SKM-1 treated with dmso at 0.1 percent for 144 hours (cell line): ENCODE measurements at regions not wholly inside any gene's neighbourhood (a gene's known extent, or its start where the extent isn't known, plus 50 kb on each side); places are given as distances from the start of the nearest gene placed in this dataset.

Experiments used
- DNase-seq: peaks from one replicate; lab custom pipeline; 2025; ENCODE audit not compliant: unreplicated experiment; lab: John Stamatoyannopoulos, UW

DNA sequence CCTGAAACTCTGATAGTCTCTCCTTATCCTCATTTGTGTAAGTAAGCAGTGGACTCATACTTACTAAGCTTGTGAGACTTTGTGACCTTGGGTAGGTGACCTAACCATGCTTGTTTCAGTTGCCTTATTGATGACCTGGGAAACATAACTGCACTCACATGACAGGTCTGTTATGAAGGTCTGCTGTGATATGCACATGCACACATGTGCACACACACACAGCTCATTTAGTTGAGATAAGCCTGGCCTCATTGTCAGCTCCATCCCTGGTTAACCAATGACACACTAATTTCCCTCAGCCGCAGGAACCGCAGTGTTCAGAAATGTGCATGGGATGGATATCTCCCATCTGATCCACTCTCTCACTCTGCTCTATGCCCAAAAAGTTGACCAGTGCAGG is 177.2 kb downstream of the GPAM start:
- DNase-seq, result no peak

GRCh38 chr10:112006831-112007230 is 176.7 kb downstream of the GPAM start:
- no peak for DNase-seq

GRCh38 chr10:112022196-112022595 is 161.4 kb downstream of the GPAM start:
- no peak for DNase-seq

GRCh38 chr10:112024079-112024478 is 159.5 kb downstream of the GPAM start:
- DNase-seq, result no peak

DNA sequence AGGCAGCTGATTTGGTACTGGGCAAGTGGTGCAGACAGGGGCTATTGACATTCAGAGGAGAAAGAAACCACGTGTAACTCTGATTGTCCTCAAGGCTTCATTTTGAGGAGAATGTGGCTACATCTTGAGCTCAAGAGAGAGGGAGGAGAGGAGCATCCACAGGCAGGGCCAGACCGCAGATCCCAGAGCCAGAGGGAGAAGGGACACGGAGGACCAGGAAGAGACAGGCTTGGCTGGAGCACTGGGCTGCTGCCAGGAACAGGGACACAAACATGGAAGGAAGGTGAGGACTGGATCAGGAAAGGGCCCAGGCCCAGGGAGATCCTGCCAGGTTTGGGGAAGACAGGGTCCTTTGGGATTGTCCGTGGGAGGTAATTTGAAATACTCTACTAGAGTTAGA is 158.3 kb downstream of the GPAM start:
- DNase-seq, result no peak

GRCh38 chr10:112026438-112026837 is 157.1 kb downstream of the GPAM start:
- no peak for DNase-seq

- DNase-seq, result no peak
Measured at GRCh38 chr10:112027731-112028280, 155.8 kb downstream of the GPAM start.

DNA sequence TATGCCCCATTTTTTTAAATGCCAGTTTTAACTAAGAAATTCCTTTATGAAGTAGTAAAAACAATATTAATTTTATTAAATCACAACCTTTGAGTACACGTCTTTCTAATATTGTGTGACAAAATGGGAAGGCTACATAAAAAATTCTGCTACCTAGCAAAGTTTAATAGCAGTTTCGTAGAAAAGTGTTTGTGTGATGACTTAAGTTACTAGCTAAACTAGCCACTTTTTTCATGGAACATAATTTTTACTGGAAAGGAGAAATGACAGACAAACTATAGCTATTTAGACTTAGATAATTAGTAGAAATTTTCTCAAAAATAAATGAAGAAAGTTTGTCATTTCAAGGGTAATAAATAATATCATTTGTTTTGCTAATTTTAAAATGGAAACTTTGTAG is 153.1 kb downstream of the GPAM start:
- no peak for DNase-seq

GRCh38 chr10:112039823-112040222 is 143.7 kb downstream of the GPAM start:
- no peak for DNase-seq

DNA sequence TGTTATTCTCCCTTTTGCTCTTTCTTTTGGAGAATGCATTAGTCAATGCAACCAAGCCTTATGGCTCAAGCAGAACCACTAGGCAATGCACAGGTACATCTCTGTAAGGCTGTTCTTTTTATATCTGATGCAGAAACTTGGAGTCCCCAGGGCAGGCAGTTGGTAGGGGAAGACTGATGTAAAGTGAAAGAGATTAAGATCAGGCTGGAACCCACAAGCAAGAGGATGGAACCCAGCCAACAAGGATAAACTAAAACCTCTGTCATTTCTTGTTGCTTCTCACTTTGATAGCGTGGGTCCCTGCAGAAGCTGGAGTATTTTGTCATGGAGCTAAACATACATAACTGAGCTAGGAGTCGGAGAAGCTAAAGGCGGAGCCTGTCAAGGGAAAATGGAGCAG is 142.9 kb downstream of the GPAM start:
- no peak for DNase-seq

GRCh38 chr10:112045938-112046337 is 137.6 kb downstream of the GPAM start:
- DNase-seq, result no peak

DNA sequence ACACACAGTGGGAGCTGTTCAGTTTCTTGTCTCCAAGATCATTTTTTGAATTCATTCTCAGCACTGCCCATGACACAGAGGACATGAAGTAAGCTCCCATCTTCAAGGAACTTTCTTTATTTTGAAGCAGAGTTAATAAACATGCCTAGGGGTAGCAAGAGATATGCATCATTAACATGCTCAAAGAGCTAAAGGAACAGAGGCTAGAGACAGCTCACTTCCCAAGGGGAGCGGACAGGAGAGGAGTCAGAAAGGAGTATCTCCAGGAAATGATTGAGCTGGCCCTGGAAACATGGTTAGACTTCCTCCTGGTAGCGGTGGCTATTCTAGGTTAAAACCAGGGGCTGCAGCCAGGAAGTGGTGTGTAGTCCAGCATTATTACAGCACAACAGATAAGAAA is 135.9 kb downstream of the GPAM start:
- DNase-seq, result no peak

GRCh38 chr10:112052166-112052565 is 131.4 kb downstream of the GPAM start:
- DNase-seq, result no peak

DNA sequence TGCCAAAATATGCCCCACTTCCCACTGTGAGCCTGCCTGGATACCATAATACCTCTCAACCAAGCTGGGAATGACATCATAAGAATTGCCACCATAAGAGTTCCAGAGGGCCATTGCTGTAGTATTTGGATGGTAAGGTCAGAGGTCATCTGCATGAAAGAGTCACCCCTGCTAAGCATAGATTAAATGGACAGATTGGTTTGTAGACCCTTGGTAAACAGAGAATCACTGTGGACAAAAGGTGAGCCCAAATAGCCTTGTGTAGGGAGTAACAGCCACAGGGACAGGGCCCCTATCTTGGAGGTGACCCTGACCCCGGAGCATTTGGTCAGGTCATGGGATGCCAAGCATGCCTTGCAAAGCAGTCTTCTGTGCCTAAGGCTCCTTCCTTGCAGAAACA is 129.7 kb downstream of the GPAM start:
- DNase-seq, result no peak

- no peak for DNase-seq
Measured at GRCh38 chr10:112054516-112054915, 129.0 kb downstream of the GPAM start.

DNA sequence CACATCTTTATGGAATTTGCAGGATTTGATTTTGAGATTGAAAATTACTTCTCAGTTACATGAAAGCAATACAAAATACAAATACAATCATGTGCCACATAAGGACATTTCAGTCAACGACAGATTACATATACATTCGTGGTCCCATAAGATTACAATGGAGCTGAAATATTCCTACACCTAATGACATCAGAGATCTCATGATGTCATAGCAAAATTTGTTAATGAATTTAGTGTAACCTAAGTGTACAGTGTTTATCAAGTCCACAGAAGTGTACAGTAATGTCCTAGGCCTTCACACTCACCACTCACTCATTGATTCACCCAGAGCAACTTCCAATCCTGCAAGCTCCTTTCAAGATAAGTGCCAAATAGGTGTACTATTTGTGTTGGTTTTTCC is 126.5 kb downstream of the GPAM start:
- no peak for DNase-seq

- no peak for DNase-seq
Measured at GRCh38 chr10:112059220-112059619, 124.3 kb downstream of the GPAM start.

DNA sequence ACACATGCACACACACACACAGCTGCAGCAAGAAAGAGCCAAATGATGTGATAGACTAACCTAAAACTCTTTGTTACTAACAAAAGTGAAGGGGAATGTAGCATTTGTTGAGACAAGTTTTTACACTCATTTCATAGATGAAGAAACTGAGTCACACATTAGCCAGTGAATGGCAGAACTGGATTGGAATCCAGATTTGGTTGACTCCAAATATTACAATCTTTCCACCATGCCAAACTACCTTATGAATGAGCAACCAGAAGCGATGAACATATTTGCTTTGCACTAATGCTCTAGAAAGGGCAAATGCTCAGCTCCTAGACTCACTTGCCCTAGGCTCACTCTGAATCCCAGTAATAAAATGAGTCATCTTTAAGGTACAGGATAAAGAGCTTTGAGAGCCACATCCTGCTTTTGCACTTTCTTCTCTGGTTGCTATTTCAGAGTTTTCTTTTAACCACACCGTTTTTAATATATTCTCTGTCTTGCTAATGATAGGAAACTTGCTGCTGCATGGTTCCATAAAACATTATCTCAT is 111.9 kb downstream of the GPAM start:
- DNase-seq, result no peak

DNA sequence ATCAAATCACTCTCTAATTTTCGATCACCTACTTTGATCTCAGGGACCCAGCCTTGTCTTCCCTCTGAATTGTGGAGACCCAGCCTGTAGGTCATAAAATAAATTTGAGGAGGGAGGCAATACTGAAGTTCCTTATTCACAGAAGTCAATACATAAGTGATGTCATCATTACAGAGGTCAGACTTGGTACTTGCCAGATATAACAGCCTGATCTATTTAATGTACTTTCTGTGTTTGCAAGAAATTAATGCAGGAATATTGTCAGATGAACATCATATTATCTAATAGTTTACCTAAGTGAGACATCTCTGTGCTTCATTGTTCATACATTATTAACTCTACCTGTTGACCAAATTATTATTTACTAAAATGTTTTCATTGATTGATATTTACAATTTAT is 105.6 kb downstream of the GPAM start:
- DNase-seq, result no peak

- no peak for DNase-seq
Measured at GRCh38 chr10:112080231-112080630, 103.3 kb downstream of the GPAM start.

DNA sequence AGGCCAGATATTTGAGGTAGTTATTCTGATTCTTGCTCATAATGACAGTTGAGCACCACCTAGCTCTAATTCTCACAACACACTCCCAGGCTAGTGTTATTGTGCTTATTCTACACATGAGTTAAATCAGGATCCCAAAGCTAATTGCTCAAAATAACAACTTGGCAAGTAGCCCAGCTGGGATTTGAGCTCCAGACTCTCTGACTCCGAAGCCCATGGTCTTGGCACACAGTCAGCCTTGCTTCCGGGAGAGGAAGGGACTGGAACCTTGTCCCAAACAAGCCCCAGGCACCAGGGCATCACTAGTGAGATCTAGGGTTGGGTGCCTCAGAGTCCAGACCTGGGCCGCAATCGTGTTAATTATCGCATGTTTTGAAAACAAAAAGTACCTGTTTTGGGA is 101.4 kb downstream of the GPAM start:
- no peak for DNase-seq

DNA sequence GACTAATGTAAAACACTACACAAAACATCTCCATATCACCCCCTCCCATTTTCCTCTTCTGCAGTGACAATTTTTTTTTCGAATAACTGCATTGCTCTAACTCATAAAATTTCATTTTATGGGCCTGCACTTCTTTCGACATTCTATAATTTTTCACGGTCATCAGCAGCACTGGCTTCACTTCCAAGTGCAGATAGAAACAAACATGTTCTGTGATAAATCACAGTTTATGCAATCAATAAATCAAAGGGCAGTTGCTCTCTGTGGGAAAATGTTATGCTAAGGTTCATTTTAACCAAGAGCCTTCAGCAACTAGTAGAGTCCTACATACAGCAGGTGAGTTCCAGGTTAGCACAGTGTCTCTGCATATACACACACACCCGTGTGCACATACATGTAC is 100.1 kb downstream of the GPAM start:
- DNase-seq, result no peak

DNA sequence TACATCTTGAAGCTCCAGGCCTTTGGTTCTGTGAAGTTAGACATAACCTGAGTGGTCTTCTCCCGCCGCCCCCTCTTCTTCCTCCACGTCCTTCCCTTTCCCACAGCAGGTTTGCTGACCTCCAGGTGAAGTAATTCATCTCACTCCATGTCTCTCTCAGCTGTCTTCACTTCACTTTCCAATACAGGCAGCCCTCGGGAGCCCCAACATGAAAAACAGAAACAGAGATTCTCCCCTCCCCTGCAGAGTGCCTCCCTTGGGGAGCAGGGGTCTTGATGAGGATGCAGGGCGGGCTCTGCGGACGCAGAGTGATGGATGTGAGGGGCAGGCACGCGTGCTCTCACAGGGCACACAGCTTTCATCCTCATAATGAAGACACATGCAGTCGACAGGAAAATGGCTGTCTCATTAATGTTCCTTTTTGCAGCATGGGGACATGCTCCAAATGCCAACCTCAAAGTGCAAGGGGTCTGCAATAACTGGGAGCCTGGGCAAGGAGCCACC is 95.6 kb downstream of the GPAM start:
- no peak for DNase-seq
